GM13977 (cell line): ENCODE measurements at regions not wholly inside any gene's neighbourhood (a gene's known extent, or its start where the extent isn't known, plus 50 kb on each side); places are given as distances from the start of the nearest gene placed in this dataset.

Experiments
- DNase-seq: peaks from one replicate; pipeline ENCODE4 v3.0.0; 2012; ENCODE audit warnings: low spot score
- in situ Hi-C: fragments of 300-500 bp; cut with MboI; formaldehyde crosslinking; loops from one replicate; pipeline ENCODE4 v1.12.0; 2022; ENCODE audit warnings: low sequenced_read_pairs, low pct_unique_long_range_greater_than_20kb, mixed read lengths, inconsistent platforms; ENCODE audit not compliant: unreplicated experiment
- TF ChIP-seq, protein P1 (sequence below): IDR thresholded peaks from 2 replicates; pipeline ENCODE4 v1.5.1; 2012; ENCODE audit warnings: mild to moderate bottlenecking, control low read depth; ENCODE audit not compliant: insufficient read depth; ENCODE audit errors: extremely low read depth, missing control alignments

DNA sequence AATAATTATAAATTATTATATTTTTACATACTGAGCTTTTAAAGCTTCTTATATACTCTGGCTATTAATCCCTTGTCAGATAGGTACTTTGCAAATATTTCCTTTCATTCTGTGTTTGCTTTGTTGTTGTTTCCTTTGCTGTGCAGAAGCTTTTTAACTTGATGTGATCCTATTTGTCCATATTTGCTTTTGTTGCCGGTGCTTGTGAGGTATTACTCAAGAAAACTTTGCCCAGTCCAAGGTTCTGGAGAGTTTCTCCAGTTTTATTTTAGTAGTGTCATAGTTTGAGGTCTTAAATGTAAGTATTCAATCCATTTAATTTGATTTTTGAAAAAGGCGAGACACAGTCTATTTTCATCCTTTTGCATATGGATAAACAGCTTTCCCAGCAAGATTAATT is 1319.9 kb upstream of the PRR20A start:
- TF ChIP-seq, protein P1, sequence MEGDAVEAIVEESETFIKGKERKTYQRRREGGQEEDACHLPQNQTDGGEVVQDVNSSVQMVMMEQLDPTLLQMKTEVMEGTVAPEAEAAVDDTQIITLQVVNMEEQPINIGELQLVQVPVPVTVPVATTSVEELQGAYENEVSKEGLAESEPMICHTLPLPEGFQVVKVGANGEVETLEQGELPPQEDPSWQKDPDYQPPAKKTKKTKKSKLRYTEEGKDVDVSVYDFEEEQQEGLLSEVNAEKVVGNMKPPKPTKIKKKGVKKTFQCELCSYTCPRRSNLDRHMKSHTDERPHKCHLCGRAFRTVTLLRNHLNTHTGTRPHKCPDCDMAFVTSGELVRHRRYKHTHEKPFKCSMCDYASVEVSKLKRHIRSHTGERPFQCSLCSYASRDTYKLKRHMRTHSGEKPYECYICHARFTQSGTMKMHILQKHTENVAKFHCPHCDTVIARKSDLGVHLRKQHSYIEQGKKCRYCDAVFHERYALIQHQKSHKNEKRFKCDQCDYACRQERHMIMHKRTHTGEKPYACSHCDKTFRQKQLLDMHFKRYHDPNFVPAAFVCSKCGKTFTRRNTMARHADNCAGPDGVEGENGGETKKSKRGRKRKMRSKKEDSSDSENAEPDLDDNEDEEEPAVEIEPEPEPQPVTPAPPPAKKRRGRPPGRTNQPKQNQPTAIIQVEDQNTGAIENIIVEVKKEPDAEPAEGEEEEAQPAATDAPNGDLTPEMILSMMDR = no peak
- DNase-seq = no peak
- in situ Hi-C loops = no loop called here

DNA sequence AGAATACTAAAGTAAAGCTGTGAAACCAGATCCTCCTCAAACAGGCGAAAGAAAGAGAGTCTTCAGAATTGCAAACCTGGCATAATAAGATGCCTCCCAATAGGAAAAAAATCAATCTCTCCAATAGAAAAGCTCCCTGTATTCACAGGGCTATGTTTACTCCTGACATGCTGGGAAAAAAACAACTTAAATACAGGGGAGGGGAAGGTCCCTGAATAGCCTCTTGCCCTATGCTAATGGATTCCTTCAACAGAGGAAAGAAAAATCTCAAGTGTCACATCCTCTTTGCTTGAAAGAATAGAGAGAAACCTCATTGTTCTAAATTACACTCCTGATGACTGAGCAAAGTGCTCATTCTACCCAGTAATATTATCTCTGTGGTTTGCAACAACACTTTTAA is 1271.1 kb upstream of the PRR20A start:
- DNase-seq = no peak
- in situ Hi-C loops = no loop called here
- TF ChIP-seq, protein P1 = no peak

DNA sequence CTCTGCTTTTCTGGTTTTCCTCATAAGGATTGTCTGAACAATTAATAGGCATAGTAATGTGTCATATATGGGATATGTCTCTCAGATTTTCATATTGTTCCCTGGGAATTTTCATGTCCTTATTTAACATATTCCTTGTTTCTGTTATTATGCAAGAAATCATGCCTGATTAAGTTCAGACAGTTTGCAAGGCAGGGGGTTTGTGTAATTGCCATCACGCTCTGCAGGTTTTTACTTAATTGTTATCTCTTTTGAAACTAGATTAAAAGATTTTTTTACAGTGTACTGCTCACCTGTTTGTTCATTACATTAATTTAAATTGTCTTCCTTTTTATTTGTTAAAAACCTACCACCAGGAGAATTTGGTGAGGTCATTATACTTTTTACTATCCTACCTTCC is 1253.2 kb upstream of the PRR20A start:
- in situ Hi-C loops = no loop called here
- DNase-seq = no peak
- TF ChIP-seq, protein P1 = no peak

DNA sequence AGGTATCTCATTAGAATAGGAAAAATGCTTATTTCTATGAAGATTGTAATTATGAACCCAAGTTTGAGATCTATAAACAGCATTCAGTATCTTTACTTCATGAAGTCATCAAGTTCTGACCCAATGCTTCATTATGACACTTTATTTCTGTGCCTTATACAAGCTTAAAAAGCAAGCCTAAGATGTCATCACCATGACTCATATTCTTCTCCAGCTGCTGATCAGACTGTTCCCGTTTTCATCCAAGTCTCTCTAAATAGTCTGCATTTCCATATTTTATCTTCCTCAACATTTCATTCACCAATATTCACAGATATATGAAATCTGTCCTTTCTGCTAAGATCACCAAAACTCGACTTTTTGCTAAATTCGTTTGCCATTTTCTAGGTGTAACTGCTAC is 1247.2 kb upstream of the PRR20A start:
- TF ChIP-seq, protein P1 = no peak
- in situ Hi-C loops = no loop called here
- no peak for DNase-seq

DNA sequence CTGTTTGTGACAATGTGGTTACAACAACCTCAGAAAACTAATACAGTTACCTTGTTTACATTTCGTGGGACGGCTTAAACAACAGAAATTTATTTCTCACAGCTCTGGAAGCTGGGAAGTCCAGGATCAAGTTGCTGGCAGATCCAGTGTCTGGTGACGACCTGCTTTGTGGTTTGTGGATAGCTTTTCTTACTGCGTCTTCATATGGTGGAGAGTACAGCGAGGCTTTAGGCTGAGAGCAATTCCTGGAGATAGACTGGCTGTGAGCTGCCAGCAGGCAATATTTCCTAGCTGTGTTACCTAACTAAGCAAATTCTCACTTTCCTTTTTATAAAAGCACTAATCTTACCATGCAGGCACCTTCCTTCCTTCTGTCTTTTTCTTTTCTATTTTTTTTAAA is 1203.5 kb upstream of the PRR20A start:
- TF ChIP-seq, protein P1 = no peak
- no peak for DNase-seq
- in situ Hi-C loops = no loop called here

DNA sequence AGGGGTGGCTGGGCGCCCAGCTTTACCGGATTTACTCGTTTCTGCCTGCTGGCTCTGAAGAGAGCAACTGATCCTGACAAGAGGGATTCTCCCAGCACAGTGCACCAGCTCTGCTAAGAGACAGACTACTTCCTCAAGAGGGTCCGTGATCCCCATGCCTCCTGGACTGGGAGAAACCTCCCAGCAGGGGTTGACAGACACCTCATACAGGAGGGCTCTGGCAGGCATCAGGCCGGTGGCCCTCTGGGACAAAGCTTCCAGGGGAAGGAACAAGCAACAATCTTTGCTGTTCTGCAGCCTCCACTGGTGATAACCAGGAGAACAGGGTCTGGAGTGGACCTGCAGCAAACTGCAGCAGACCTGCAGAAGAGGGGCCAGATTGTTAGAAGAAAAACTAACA is 1192.5 kb upstream of the PRR20A start:
- in situ Hi-C loops = no loop called here
- no peak for DNase-seq
- TF ChIP-seq, protein P1 = no peak

DNA sequence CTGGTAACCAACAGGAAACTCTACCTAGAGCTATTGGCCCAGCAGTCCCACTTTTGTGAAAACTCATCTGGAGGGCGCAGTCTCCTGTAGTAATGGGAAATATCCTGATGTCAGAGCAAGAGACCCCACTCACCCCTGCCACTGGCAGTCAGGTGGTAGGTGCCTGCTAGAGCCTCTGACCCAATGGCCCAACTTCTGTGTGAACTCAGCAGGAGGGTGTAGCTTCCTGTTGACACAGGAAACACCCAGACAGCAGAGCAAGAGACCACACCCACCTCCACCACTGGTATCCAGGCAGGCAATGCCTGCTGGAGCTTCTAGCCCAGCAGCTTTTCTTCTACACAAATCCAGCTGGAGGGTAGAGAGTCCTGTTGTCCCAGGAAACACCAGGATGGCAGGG is 1176.8 kb upstream of the PRR20A start:
- in situ Hi-C loops = no loop called here
- DNase-seq = no peak
- TF ChIP-seq, protein P1 = no peak
